ENCODE measurements at regions not wholly inside any gene's neighbourhood (a gene's known extent, or its start where the extent isn't known, plus 50 kb on each side); places are given as distances from the start of the nearest gene placed in this dataset.

DNA sequence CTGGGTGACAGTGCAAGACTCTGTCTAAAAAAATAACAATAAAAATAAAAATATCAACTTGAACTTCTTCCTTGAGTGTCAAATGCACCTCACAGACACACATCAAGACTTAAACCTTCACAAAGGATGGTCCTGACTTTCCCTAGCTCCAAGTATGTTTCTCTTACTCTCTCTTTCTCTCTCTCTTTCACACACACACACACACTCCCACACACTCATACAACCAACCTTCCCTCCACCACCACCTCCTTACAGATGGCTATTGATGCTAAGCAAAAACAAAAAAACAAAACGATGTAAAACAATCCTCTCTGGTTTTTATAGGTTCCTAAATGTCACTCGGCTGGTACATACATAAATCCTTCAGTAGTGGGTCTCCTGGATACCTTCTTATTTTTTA is 67.4 kb upstream of the ACVR2A start:
- Histone ChIP-seq H3K4me1 (ENCODE audit: control insufficient read depth, extremely low read depth, insufficient read depth, low read length) (no peaks in the 10 kb centered on the region), H3K27me3 (ENCODE audit: control insufficient read depth, insufficient read depth, low read length) (no peaks in the 10 kb centered on the region), H3K36me3 (ENCODE audit: control insufficient read depth, insufficient read depth, low read length) (no peaks in the 10 kb centered on the region), H3K9ac (ENCODE audit: insufficient read depth, low read length) (no peak overlapping the region), H3K4me2 (ENCODE audit: extremely low read depth, insufficient read depth, low read length) (no peak overlapping the region), H2AFZ (ENCODE audit: low read length) (no peak overlapping the region), H3K9me3 (ENCODE audit: control insufficient read depth, insufficient read depth, low read depth, low read length) (no peaks in the 10 kb centered on the region), H3K79me2 (ENCODE audit: control insufficient read depth, insufficient read depth, low read length) (no peaks in the 10 kb centered on the region), H4K20me1 (ENCODE audit: control insufficient read depth, extremely low read depth, insufficient read depth, low read length) (no peaks in the 10 kb centered on the region), H3K4me3 (replicated peaks in 1 of 4; ENCODE audit: control extremely low read depth in 1 of 4, insufficient read depth in 1 of 4, low read depth in 3 of 4, low read length in 4 of 4) (no peak overlapping the region), H3K27ac (ENCODE audit: insufficient read depth, low read length) (no peak overlapping the region)
- TF ChIP-seq, protein P1, sequence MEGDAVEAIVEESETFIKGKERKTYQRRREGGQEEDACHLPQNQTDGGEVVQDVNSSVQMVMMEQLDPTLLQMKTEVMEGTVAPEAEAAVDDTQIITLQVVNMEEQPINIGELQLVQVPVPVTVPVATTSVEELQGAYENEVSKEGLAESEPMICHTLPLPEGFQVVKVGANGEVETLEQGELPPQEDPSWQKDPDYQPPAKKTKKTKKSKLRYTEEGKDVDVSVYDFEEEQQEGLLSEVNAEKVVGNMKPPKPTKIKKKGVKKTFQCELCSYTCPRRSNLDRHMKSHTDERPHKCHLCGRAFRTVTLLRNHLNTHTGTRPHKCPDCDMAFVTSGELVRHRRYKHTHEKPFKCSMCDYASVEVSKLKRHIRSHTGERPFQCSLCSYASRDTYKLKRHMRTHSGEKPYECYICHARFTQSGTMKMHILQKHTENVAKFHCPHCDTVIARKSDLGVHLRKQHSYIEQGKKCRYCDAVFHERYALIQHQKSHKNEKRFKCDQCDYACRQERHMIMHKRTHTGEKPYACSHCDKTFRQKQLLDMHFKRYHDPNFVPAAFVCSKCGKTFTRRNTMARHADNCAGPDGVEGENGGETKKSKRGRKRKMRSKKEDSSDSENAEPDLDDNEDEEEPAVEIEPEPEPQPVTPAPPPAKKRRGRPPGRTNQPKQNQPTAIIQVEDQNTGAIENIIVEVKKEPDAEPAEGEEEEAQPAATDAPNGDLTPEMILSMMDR (conservative IDR thresholded peaks at IDR 0.05 in 1 of 2, IDR thresholded peaks at IDR 0.05 in 1 of 2; ENCODE audit: low read depth in 1 of 2, low read length in 2 of 2): no peak
- TF ChIP-seq EZH2 (IDR thresholded peaks at IDR 0.05; ENCODE audit: low read length, missing control alignments): no peak
- DNase-seq (ENCODE audit: low read depth in 2 of 2): no peak

DNA sequence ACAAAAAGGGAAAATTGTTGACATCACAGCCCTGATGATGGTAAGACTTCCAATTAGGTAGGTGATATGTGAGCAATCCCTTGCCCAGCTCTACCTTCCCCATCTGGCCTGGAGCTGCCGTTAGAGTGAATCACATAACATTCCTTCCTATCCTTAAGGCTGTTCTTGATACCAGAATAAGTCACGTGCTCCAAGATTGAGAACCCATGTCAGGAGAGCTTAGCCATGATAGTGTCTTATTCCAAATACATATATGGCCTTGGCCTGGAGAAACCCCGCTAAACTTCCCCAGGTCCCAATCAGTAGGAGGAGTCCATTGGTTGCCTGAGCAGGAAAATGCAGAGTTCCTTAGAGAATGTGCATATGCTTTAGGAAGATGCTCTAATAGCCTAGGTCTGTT is 70.0 kb upstream of the ACVR2A start:
- no peaks in the 10 kb centered on the region for H3K79me2 ChIP-seq (ENCODE audit: control insufficient read depth, insufficient read depth, low read length)
- H3K4me1 ChIP-seq (ENCODE audit: control insufficient read depth, extremely low read depth, insufficient read depth, low read length): no peaks in the 10 kb centered on the region
- no peak overlapping the region for H3K4me3 ChIP-seq (replicated peaks in 1 of 4; ENCODE audit: control extremely low read depth in 1 of 4, insufficient read depth in 1 of 4, low read depth in 3 of 4, low read length in 4 of 4)
- no peak for DNase-seq (ENCODE audit: low read depth in 2 of 2)
- no peaks in the 10 kb centered on the region for H3K36me3 ChIP-seq (ENCODE audit: control insufficient read depth, insufficient read depth, low read length)
- no peak overlapping the region for H2AFZ ChIP-seq (ENCODE audit: low read length)
- H3K27me3 ChIP-seq (ENCODE audit: control insufficient read depth, insufficient read depth, low read length): no peaks in the 10 kb centered on the region
- H3K9me3 ChIP-seq (ENCODE audit: control insufficient read depth, insufficient read depth, low read depth, low read length): no peaks in the 10 kb centered on the region
- no peak overlapping the region for H3K9ac ChIP-seq (ENCODE audit: insufficient read depth, low read length)
- no peak overlapping the region for H3K27ac ChIP-seq (ENCODE audit: insufficient read depth, low read length)
- no peaks in the 10 kb centered on the region for H4K20me1 ChIP-seq (ENCODE audit: control insufficient read depth, extremely low read depth, insufficient read depth, low read length)
- no peak for TF ChIP-seq EZH2 (IDR thresholded peaks at IDR 0.05; ENCODE audit: low read length, missing control alignments)
- TF ChIP-seq, protein P1 (conservative IDR thresholded peaks at IDR 0.05 in 1 of 2, IDR thresholded peaks at IDR 0.05 in 1 of 2; ENCODE audit: low read depth in 1 of 2, low read length in 2 of 2): no peak
- H3K4me2 ChIP-seq (ENCODE audit: extremely low read depth, insufficient read depth, low read length): no peak overlapping the region

DNA sequence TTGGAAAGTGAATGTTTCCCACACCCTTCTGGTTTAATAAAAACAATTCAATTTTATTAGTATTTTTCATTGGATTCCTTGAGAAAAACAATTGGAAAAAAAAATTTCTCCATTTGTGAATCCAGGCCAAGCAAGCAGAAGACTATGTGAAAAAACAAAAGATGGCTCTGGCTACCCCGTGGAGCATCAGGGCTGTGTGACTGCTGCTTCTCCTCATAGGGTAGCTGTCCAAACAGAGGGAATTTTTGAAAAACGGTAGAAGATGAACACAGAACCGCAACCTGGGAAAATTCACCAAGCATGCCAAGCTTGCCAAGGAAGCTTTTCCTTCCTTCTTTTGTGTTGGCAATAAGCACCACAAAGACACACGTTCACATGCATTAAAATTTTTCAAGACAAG is 71.3 kb upstream of the ACVR2A start:
- no peaks in the 10 kb centered on the region for H3K9me3 ChIP-seq (ENCODE audit: control insufficient read depth, insufficient read depth, low read depth, low read length)
- no peaks in the 10 kb centered on the region for H3K27me3 ChIP-seq (ENCODE audit: control insufficient read depth, insufficient read depth, low read length)
- no peak for DNase-seq (ENCODE audit: low read depth in 2 of 2)
- no peaks in the 10 kb centered on the region for H4K20me1 ChIP-seq (ENCODE audit: control insufficient read depth, extremely low read depth, insufficient read depth, low read length)
- no peak overlapping the region for H2AFZ ChIP-seq (ENCODE audit: low read length)
- H3K79me2 ChIP-seq (ENCODE audit: control insufficient read depth, insufficient read depth, low read length): no peaks in the 10 kb centered on the region
- TF ChIP-seq, protein P1 (conservative IDR thresholded peaks at IDR 0.05 in 1 of 2, IDR thresholded peaks at IDR 0.05 in 1 of 2; ENCODE audit: low read depth in 1 of 2, low read length in 2 of 2): no peak
- no peak for TF ChIP-seq EZH2 (IDR thresholded peaks at IDR 0.05; ENCODE audit: low read length, missing control alignments)
- no peak overlapping the region for H3K27ac ChIP-seq (ENCODE audit: insufficient read depth, low read length)
- no peak overlapping the region for H3K9ac ChIP-seq (ENCODE audit: insufficient read depth, low read length)
- no peak overlapping the region for H3K4me3 ChIP-seq (replicated peaks in 1 of 4; ENCODE audit: control extremely low read depth in 1 of 4, insufficient read depth in 1 of 4, low read depth in 3 of 4, low read length in 4 of 4)
- H3K4me1 ChIP-seq (ENCODE audit: control insufficient read depth, extremely low read depth, insufficient read depth, low read length): no peaks in the 10 kb centered on the region
- no peaks in the 10 kb centered on the region for H3K36me3 ChIP-seq (ENCODE audit: control insufficient read depth, insufficient read depth, low read length)
- no peak overlapping the region for H3K4me2 ChIP-seq (ENCODE audit: extremely low read depth, insufficient read depth, low read length)

All from fibroblast of lung (primary cell).